HG02571 (cell line): ENCODE measurements at regions not wholly inside any gene's neighbourhood (a gene's known extent, or its start where the extent isn't known, plus 50 kb on each side); places are given as distances from the start of the nearest gene placed in this dataset.
A peak's percentile ranks its signal among the peaks of the same experiment; 100 is the strongest.

Source experiments
- ATAC-seq: cut with Tn5 transposase; IDR thresholded peaks from one replicate; pipeline ENCODE4 v1.9.1; 2021; ENCODE audit warnings: mild to moderate bottlenecking, moderate library complexity; ENCODE audit not compliant: unreplicated experiment

GRCh38 chr5:14019768-14020290 is 75.3 kb upstream of the DNAH5 start:
- ATAC-seq, result no peak

- no peak for ATAC-seq
These were observed 73.4 kb upstream of the DNAH5 start for GRCh38 chr5:14017904-14018303.

GRCh38 chr5:14016549-14016948 is 72.1 kb upstream of the DNAH5 start:
- no peak for ATAC-seq

GRCh38 chr5:14011089-14012020 is 66.9 kb upstream of the DNAH5 start:
- ATAC-seq, result peak; percentile 90

- no peak for ATAC-seq
These were observed 65.1 kb upstream of the DNAH5 start for GRCh38 chr5:14009575-14009974.

GRCh38 chr5:14008819-14009311 is 64.4 kb upstream of the DNAH5 start:
- no peak for ATAC-seq

- ATAC-seq, result no peak
These were observed 62.5 kb upstream of the DNAH5 start for GRCh38 chr5:14006823-14007520.

GRCh38 chr5:14004598-14005394 is 60.3 kb upstream of the DNAH5 start:
- ATAC-seq, result no peak

GRCh38 chr5:14003936-14004335 is 59.4 kb upstream of the DNAH5 start:
- ATAC-seq, result no peak

- ATAC-seq, result no peak
These were observed 59.0 kb upstream of the DNAH5 start for GRCh38 chr5:14003513-14003912.

GRCh38 chr5:13998254-13998653 is 53.8 kb upstream of the DNAH5 start:
- ATAC-seq, result no peak

- ATAC-seq, result no peak
These were observed 53.0 kb upstream of the DNAH5 start for GRCh38 chr5:13997514-13997913.

GRCh38 chr5:13994621-13995253 is 50.2 kb upstream of the DNAH5 start:
- no peak for ATAC-seq
